GM19043 (cell line): ENCODE measurements at regions not wholly inside any gene's neighbourhood (a gene's known extent, or its start where the extent isn't known, plus 50 kb on each side); places are given as distances from the start of the nearest gene placed in this dataset.

Experiments used
- ATAC-seq: cut with Tn5 transposase; IDR thresholded peaks from one replicate; pipeline ENCODE4 v1.9.1; 2021; ENCODE audit warnings: low read depth; ENCODE audit not compliant: unreplicated experiment

GRCh38 chr21:28671549-28672195 lies 321.0 kb downstream of the LTN1 start:
- ATAC-seq, result no peak

GRCh38 chr21:28669971-28670653 lies 322.6 kb downstream of the LTN1 start:
- no peak for ATAC-seq

DNA sequence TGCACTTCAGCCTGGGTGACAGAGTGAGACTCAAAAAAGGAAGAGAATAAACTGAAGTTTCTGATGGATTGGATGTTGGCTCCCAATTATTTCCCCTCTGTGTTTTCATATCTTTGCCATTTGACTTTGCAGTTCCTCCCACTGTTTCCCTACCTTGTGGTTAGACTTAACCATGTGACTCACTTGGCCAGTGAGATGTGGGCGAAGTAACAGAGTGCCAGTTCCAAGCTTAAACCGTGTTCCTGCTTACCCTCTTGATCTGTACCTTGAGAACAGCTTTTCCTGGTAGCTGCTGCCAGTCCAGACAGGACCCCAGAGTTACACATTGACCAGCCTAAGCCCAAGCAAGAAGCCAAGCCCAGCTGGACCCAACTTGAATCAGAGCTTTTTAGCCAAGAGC lies 323.4 kb downstream of the LTN1 start:
- ATAC-seq, result no peak

DNA sequence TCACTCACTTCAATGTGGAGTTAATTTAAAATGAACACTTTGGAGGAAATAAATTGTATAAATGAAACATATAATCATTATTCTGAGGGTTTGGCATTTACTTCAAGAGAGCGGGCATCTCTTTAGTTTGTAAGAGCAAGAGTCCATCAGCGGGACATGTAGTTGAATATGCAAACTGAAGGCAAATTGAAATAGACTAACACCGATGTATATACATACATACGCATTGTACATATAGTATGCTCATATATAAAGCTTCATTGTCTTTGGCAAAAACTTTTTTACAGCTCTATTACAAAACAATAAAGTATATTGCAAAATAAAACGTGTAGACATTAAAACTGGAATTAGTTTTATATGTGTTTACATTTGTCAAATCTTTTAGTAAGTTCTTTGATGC lies 328.9 kb downstream of the LTN1 start:
- ATAC-seq, result no peak

DNA sequence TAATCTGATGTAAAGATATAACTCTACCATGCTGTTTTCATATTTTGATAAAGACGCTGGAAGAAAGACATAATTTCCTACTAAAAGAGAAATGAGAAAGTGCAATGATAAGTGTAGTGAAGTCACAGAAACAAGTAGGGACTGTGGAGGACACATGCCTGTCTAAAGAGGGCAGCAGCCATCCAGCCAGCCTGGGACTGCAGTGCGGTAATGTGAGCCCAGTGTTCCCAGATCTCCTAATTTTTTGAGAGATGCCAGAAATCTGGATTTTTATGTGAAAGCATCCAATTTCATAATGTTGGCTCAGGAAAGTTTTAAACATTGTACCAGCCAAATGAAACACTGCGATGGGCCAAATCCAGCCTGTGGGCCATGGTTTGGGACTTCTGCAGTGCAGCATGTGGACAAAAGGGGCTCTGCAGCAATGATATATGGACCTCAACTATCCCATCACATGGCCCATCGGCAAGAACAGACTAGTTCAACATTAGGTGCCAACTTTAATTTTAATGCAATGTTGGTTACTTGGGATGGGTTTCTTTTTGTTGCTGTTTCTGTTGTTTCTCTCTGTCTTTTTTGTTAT lies 329.5 kb downstream of the LTN1 start:
- ATAC-seq, result no peak

- ATAC-seq, result no peak
Measured at GRCh38 chr21:28657566-28657965, 335.1 kb downstream of the LTN1 start.

- no peak for ATAC-seq
Measured at GRCh38 chr21:28655471-28655870, 337.2 kb downstream of the LTN1 start.

DNA sequence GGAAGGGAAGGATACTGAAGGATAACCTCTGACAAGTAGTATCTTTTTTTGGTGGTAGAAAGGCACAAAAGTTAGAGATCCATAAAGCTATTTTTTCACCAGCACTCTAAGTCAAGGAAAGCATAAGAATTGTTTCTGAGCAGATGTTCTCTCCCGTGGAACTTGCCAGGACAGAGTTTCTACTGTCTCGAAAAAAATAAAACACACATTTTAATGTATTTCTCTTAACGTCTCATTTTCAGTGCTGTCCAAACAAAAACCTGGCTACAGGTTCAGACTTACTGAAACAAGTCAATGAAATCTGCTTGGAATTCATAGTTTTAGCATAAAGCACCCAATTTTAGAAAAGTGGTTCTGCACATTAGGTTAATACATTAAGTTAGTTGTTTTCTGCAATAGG lies 338.3 kb downstream of the LTN1 start:
- no peak for ATAC-seq

- no peak for ATAC-seq
Measured at GRCh38 chr21:28644762-28645161, 347.9 kb downstream of the LTN1 start.

DNA sequence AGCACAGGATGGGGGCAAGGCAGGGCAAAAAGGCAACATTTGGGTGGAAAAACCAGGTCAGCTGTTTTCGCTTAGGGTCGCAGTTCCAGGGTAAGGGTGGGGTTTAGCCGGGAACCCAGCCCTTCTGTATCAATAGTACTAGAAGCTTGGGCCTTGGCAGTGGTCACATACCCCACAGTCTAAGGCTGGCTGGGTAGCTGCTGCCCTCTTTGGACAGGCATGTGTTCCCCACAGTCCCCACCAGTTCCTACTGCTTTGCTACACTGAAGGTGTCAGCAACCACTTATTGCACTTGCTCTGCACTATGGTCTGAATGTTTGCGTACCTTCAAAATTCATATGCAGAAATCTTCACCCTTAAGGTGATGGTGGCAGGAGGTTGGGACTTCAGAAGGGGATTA lies 349.8 kb downstream of the LTN1 start:
- ATAC-seq, result no peak

DNA sequence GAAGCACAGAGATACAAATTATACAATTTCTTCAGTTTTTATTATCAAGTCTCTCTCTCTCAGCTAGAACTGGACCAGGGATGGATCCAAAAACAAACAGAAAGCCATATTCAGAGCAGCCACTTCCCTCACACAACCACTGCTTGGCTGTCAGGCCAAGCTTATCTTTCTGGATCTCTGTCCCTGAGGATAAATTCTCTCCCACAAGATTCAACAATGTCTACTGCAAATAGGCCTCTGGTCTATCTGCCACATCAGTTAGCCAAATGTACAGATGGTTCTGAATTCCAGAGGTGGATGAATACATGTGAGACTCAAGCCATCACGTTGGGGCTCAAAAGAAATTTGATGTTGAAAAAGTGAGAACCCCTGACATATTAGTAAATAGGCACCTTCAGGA lies 350.9 kb downstream of the LTN1 start:
- no peak for ATAC-seq

- no peak for ATAC-seq
Measured at GRCh38 chr21:28640326-28640725, 352.4 kb downstream of the LTN1 start.

GRCh38 chr21:28639737-28640136 lies 352.9 kb downstream of the LTN1 start:
- no peak for ATAC-seq

DNA sequence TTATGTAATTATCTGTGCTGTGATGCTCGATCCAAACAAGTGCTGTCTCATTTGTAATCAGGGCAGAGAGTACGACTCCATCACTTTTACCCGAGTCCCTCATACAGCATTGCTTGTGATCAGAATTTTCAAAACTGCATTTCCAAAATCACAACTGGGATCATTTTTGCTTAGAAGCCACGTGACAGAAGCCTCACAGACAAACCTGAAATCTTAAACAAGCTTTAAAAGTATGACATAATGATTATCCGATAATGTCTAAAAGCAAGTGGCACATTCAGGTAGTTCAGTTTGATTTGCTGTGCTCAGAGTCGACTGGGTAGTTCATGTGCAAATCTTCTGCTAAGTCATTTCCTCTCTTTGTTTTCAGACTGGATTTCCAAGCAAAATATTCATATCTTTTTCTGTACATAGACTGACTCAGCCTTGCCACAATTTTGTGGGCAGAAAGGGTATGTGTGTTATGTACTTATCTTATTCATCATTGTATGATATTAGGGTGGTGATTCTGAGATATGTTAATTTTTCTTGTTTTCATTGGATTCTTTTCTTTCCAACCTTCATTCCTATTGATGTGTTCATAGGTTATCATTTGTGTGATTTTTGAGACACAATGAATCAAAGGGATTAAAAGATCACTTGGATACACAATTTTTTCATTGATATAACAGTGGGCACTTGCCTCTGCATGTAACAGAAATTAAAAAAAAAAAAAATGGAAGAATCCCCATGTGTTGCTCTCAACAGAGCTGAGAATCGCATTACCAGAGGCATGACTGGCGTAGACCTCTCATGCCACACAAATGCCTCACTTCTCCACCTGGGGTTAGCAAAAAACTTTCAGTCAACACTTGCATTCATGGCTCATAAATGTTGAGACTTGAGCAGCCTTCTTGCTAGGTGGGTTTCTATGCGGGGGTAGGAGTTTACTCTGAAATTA lies 355.7 kb downstream of the LTN1 start:
- no peak for ATAC-seq

- no peak for ATAC-seq
Measured at GRCh38 chr21:28635541-28635940, 357.1 kb downstream of the LTN1 start.

DNA sequence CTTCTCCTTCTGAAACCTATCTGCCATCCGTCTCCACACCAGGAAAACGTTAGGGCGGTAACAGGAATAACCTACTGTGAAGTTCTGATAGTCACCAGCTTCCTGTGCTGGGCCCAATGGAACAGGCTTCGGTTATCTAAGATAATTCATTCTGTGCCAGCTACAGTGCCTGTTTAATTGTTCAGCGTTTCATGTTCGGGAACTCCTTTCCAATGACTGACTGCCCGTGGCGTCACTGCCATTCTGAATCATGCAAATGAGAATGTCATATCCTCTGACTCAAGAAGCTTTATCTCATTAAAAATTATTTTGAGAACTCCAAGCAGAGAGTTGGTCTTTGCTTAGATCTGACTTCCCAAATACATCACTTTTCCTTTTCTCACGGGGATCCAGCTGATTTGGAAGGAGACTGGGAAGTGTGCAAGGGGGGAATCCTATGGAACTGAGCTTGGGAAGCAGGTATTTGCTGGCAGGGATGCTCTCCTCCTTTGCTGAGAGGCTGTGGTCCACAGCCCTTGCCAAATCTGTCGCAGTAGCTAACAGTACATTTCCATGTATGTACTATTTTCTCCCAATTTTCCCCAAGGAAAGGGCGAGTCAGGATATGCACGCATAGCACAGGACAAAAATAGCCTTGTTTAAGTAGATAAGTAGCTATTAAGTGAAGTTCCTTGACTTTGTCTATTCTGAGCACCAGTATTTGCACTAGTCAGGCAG lies 358.7 kb downstream of the LTN1 start:
- no peak for ATAC-seq

DNA sequence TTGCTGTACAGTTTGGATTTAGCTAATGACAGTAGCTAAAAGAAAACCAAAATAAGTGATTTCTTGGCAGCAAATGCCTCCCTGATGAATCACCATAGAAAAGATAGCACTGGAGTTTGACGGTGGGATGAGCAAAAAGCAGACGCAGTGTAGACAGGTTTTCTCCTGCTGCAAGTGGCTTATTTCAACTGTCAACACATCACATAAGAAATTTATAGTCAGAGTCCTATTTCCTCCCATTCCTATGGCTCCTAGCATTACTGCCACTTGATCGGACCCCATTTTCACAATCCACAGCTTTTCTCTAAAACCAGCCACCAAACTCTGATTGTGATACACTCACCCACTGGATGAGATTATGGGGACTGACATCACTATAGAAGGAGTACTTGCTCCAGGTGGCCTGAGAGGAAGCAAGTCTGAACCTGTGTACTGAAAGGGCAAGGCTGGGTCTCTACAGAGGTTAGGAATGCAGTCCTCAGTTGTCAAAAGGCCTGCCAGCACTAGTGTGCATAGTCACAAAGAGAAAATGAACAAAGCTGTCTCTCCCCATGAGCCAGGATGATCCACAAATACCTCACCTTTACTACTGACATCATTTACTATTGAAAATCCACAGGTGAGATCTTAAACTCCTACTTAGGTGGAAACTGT lies 359.8 kb downstream of the LTN1 start:
- no peak for ATAC-seq

DNA sequence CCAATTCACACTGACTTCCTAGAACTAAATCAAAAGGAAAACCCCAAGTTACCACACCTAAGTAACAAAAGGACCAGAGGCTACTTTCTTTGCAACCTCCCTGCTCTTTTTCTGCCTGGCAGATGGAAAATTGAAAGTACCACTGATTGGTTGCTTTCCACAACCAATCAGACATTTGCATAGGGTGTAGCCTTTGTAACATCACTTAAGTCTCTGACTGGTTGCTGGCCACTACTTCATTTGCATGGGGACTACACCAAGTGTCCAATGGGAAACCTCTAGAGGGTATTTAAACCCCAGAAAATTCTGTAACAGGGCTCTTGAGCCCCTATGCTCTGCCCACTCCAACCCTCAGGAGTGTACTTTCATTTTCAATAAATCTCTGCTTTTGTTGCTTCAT lies 365.0 kb downstream of the LTN1 start:
- no peak for ATAC-seq

GRCh38 chr21:28627261-28627660 lies 365.4 kb downstream of the LTN1 start:
- no peak for ATAC-seq

DNA sequence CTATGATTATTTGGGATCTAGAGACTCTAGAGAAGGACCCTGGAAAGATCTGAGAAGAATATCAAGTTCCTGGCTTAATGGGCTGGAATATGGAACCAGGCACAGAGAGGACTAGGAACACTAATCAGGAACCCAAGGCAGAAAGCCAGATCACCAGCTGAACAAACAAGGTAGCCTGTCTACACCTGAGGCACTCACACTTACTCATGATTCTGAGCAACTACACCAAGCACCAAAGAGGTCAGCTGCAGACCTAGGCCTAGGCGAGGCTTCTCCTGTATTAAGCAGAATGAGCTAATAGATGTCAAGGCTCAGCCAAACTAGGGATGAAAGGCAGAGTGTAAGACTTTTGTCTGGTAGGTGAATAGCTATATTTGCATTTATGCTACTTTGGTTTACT lies 368.1 kb downstream of the LTN1 start:
- ATAC-seq, result no peak
